Osteocyte (in vitro differentiated cells): ENCODE measurements at regions not wholly inside any gene's neighbourhood (a gene's known extent, or its start where the extent isn't known, plus 50 kb on each side); places are given as distances from the start of the nearest gene placed in this dataset.

Experiments
- DNase-seq: peaks from one replicate; pipeline ENCODE4 v3.0.0; 2021; ENCODE audit warnings: mixed read lengths; ENCODE audit not compliant: unreplicated experiment; ENCODE audit errors: extremely low spot score
- H3K27ac Mint-ChIP-seq: one replicate; pipeline ENCODE4 v1.8.0; 2021; ENCODE audit warnings: mild to moderate bottlenecking, mixed read lengths; ENCODE audit not compliant: unreplicated experiment
- H3K27me3 Mint-ChIP-seq: one replicate; pipeline ENCODE4 v1.8.0; 2021; ENCODE audit warnings: mixed read lengths; ENCODE audit not compliant: unreplicated experiment
- H3K36me3 Mint-ChIP-seq: one replicate; pipeline ENCODE4 v1.8.0; 2021; ENCODE audit warnings: mixed read lengths; ENCODE audit not compliant: unreplicated experiment
- H3K4me1 Mint-ChIP-seq: one replicate; pipeline ENCODE4 v1.8.0; 2021; ENCODE audit warnings: mixed read lengths; ENCODE audit not compliant: unreplicated experiment
- H3K4me3 Mint-ChIP-seq: one replicate; pipeline ENCODE4 v1.8.0; 2021; ENCODE audit warnings: mild to moderate bottlenecking, moderate library complexity, mixed read lengths; ENCODE audit not compliant: unreplicated experiment
- H3K9me3 Mint-ChIP-seq: one replicate; pipeline ENCODE4 v1.8.0; 2021; ENCODE audit warnings: mixed read lengths; ENCODE audit not compliant: unreplicated experiment
- CTCF ChIP-seq: fragments of 200-600 bp; sonication (generic); IDR thresholded peaks from 2 replicates; pipeline ENCODE4 v1.5.0; 2021; ENCODE audit warnings: antibody characterized with exemption, mild to moderate bottlenecking, moderate library complexity

DNA sequence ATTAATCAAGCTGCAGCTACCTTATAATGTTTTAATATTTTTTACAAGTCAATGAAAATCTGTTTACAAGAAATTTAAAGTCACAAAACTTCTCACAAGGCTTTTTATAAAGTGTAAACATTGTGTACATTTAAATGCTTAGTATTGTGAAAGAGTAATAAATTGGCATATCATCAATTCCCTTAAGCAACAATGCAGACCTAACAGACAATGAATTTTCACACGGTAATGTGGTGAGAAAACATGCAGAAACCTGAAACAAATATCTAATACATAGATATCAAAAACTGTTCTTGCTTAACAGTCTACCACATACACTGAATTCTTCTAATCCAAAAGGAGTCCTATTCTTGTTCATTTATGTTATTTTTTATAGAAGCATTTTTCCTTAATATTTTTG, 220.7 kb downstream of the CRPPA start:
- Mint-ChIP-seq H3K9me3 (no peaks in the 10 kb centered on the region), H3K36me3 (no peaks in the 10 kb centered on the region), H3K27ac (no peak overlapping the region), H3K4me3 (no peak overlapping the region), H3K4me1 (no peaks in the 10 kb centered on the region), H3K27me3 (no peaks in the 10 kb centered on the region)
- no peak for TF ChIP-seq CTCF
- DNase-seq = no peak

GRCh38 chr7:16193631-16194030, 227.7 kb downstream of the CRPPA start:
- DNase-seq = no peak
- H3K27ac Mint-ChIP-seq = no peak overlapping the region
- TF ChIP-seq CTCF = no peak

GRCh38 chr7:16189026-16189715, 232.2 kb downstream of the CRPPA start:
- H3K36me3 Mint-ChIP-seq = no peaks in the 10 kb centered on the region
- H3K4me3 Mint-ChIP-seq = no peak overlapping the region
- no peak for DNase-seq
- TF ChIP-seq CTCF = no peak
- no peak overlapping the region for H3K27ac Mint-ChIP-seq
- H3K9me3 Mint-ChIP-seq = peaks cover 12% of the 10 kb centered on the region
- no peaks in the 10 kb centered on the region for H3K4me1 Mint-ChIP-seq
- no peaks in the 10 kb centered on the region for H3K27me3 Mint-ChIP-seq

More at GRCh38 chr7:16193631-16194030, 227.7 kb downstream of the CRPPA start:
- Mint-ChIP-seq H3K4me3 (no peak overlapping the region), H3K4me1 (no peaks in the 10 kb centered on the region), H3K9me3 (no peaks in the 10 kb centered on the region), H3K36me3 (no peaks in the 10 kb centered on the region), H3K27me3 (no peaks in the 10 kb centered on the region)

- Mint-ChIP-seq H3K27ac (no peak overlapping the region), H3K9me3 (peaks cover 14% of the 10 kb centered on the region), H3K36me3 (no peaks in the 10 kb centered on the region), H3K4me3 (no peak overlapping the region), H3K27me3 (no peaks in the 10 kb centered on the region), H3K4me1 (no peaks in the 10 kb centered on the region)
- TF ChIP-seq CTCF = no peak
- no peak for DNase-seq
These were observed 234.2 kb downstream of the CRPPA start for GRCh38 chr7:16187131-16187530.

DNA sequence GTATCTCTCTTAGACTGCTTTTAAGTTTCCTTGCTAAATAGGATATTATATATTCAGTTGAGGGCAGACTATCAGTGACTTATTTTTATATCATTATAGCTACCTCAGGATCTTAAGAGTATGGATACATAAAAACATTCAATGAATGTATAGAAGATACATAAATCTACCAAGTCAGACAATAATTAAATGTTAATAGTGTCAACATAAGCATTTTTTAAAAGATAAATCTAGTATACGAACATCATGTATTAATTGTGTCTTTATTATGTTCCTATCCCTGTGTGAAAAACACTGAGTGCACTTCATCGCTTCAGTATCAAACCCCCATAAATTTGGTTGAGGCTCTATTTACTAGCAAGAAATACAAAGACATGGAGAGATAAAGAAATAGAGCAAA, 242.8 kb downstream of the CRPPA start:
- no peak for DNase-seq
- H3K9me3 Mint-ChIP-seq = no peaks in the 10 kb centered on the region
- TF ChIP-seq CTCF = no peak
- no peaks in the 10 kb centered on the region for H3K4me1 Mint-ChIP-seq
- no peak overlapping the region for H3K4me3 Mint-ChIP-seq
- H3K27me3 Mint-ChIP-seq = no peaks in the 10 kb centered on the region
- no peak overlapping the region for H3K27ac Mint-ChIP-seq
- no peaks in the 10 kb centered on the region for H3K36me3 Mint-ChIP-seq
